MM.1S (cell line): ENCODE measurements at regions not wholly inside any gene's neighbourhood (a gene's known extent, or its start where the extent isn't known, plus 50 kb on each side); places are given as distances from the start of the nearest gene placed in this dataset.

ENCODE experiments used
- DNase-seq: peaks from one replicate; pipeline ENCODE4 v3.0.0-alpha.2; 2015
- H2AFZ ChIP-seq: fragments of 300-600 bp; sonication (generic); 2 replicates; pipeline ENCODE4 v1.6.0; 2016; ENCODE audit warnings: antibody characterized with exemption, low read length
- H3F3A ChIP-seq: fragments of 300-600 bp; sonication (generic); 2 replicates; pipeline ENCODE4 v1.6.1; 2016; ENCODE audit warnings: mild to moderate bottlenecking, antibody characterized with exemption, low read length, moderate library complexity, mixed read lengths; ENCODE audit not compliant: insufficient read depth
- H3K27ac ChIP-seq: fragments of 300-600 bp; sonication (generic); 2 replicates; pipeline ENCODE4 v1.5.1; 2016; ENCODE audit warnings: mild to moderate bottlenecking, low read length
- H3K27me3 ChIP-seq: fragments of 300-600 bp; sonication (generic); replicated peaks from 2 replicates; pipeline ENCODE4 v1.6.0; 2016; ENCODE audit warnings: low read length; ENCODE audit not compliant: insufficient read depth
- H3K36me3 ChIP-seq: fragments of 300-600 bp; sonication (generic); replicated peaks from 2 replicates; pipeline ENCODE4 v1.6.1; 2016; ENCODE audit warnings: mild to moderate bottlenecking, low read length, mixed read lengths; ENCODE audit not compliant: insufficient read depth
- H3K4me1 ChIP-seq: fragments of 300-600 bp; sonication (generic); 2 replicates; pipeline ENCODE4 v1.6.1; 2016; ENCODE audit warnings: low read length, mixed read lengths
- H3K4me2 ChIP-seq: fragments of 300-600 bp; sonication (generic); 2 replicates; pipeline ENCODE4 v1.6.0; 2016; ENCODE audit warnings: low read depth, low read length
- H3K4me3 ChIP-seq: fragments of 300-600 bp; sonication (generic); 2 replicates; pipeline ENCODE4 v1.5.1; 2016; ENCODE audit warnings: low read length, mixed read lengths
- H3K79me2 ChIP-seq: fragments of 300-600 bp; sonication (generic); 2 replicates; pipeline ENCODE4 v1.6.1; 2016; ENCODE audit warnings: mixed run types, low read length, mixed read lengths
- H3K9ac ChIP-seq: fragments of 300-600 bp; sonication (generic); 2 replicates; pipeline ENCODE4 v1.6.1; 2016; ENCODE audit warnings: low read length, mixed read lengths
- H3K9me2 ChIP-seq: fragments of 300-600 bp; sonication (generic); replicated peaks from 2 replicates; pipeline ENCODE4 v1.6.1; 2016; ENCODE audit warnings: mild to moderate bottlenecking, low read length, mixed read lengths; ENCODE audit not compliant: insufficient read depth
- H3K9me3 ChIP-seq: fragments of 300-600 bp; sonication (generic); replicated peaks from 2 replicates; pipeline ENCODE4 v1.6.1; 2016; ENCODE audit warnings: mild to moderate bottlenecking, low read length, mixed read lengths; ENCODE audit not compliant: insufficient read depth
- H4K20me1 ChIP-seq: fragments of 300-600 bp; sonication (generic); 2 replicates; pipeline ENCODE4 v1.6.1; 2016; ENCODE audit warnings: mild to moderate bottlenecking, low read length, moderate library complexity, mixed read lengths; ENCODE audit not compliant: insufficient read depth
- CTCF ChIP-seq: fragments of 300-600 bp; sonication (generic); IDR thresholded peaks from 2 replicates; pipeline ENCODE4 v1.5.1; 2016; ENCODE audit warnings: antibody characterized with exemption, low read length, mixed read lengths
- EZH2 ChIP-seq: fragments of 300-600 bp; sonication (generic); optimal IDR thresholded peaks from 2 replicates; pipeline ENCODE3; 2017; ENCODE audit warnings: low read depth, mild to moderate bottlenecking, antibody characterized with exemption, low read length, mixed read lengths
- EZH2phosphoT487 ChIP-seq: fragments of 300-600 bp; sonication (generic); IDR thresholded peaks from 2 replicates; pipeline ENCODE4 v1.6.1; 2018; ENCODE audit warnings: antibody characterized with exemption, low read length

- no peak for TF ChIP-seq EZH2phosphoT487
- TF ChIP-seq CTCF: no peak
- no peak for TF ChIP-seq EZH2
Observed at GRCh38 chr21:17432732-17433057, 80.1 kb upstream of the CXADR start.

GRCh38 chr21:17433730-17434129 is 79.1 kb upstream of the CXADR start:
- no peaks in the 10 kb centered on the region for H3K4me1 ChIP-seq
- H3K9me3 ChIP-seq: no peaks in the 10 kb centered on the region
- no peak for DNase-seq
- no peak overlapping the region for H3K4me3 ChIP-seq
- no peak overlapping the region for H2AFZ ChIP-seq
- no peaks in the 10 kb centered on the region for H4K20me1 ChIP-seq
- H3K4me2 ChIP-seq: no peak overlapping the region
- H3K79me2 ChIP-seq: no peaks in the 10 kb centered on the region
- H3K36me3 ChIP-seq: no peaks in the 10 kb centered on the region
- H3K27me3 ChIP-seq: no peaks in the 10 kb centered on the region
- no peaks in the 10 kb centered on the region for H3K9me2 ChIP-seq
- TF ChIP-seq EZH2phosphoT487 (no peak), CTCF (no peak), EZH2 (no peak)
- H3K9ac ChIP-seq: no peak overlapping the region
- H3K27ac ChIP-seq: no peak overlapping the region
- no peaks in the 10 kb centered on the region for H3F3A ChIP-seq

More at GRCh38 chr21:17432732-17433057, 80.1 kb upstream of the CXADR start:
- Histone ChIP-seq H2AFZ (no peak overlapping the region), H3K4me3 (no peak overlapping the region), H3K9me3 (no peaks in the 10 kb centered on the region), H3K4me2 (no peak overlapping the region), H3K4me1 (no peaks in the 10 kb centered on the region), H3K36me3 (no peaks in the 10 kb centered on the region), H3K9ac (no peak overlapping the region), H3F3A (no peaks in the 10 kb centered on the region), H3K79me2 (no peaks in the 10 kb centered on the region), H3K27ac (no peak overlapping the region), H3K27me3 (no peaks in the 10 kb centered on the region), H3K9me2 (no peaks in the 10 kb centered on the region), H4K20me1 (no peaks in the 10 kb centered on the region)
- no peak for DNase-seq

- H3K27ac ChIP-seq: no peak overlapping the region
- H2AFZ ChIP-seq: no peak overlapping the region
Observed at GRCh38 chr21:17435565-17436543, 77.0 kb upstream of the CXADR start.

More at GRCh38 chr21:17435565-17436543, 77.0 kb upstream of the CXADR start:
- H4K20me1 ChIP-seq: no peaks in the 10 kb centered on the region
- DNase-seq: no peak
- H3K27me3 ChIP-seq: no peaks in the 10 kb centered on the region
- H3K9ac ChIP-seq: no peak overlapping the region
- H3K9me3 ChIP-seq: no peaks in the 10 kb centered on the region
- H3K79me2 ChIP-seq: no peaks in the 10 kb centered on the region
- H3K9me2 ChIP-seq: no peaks in the 10 kb centered on the region
- H3K4me3 ChIP-seq: no peak overlapping the region
- H3K4me2 ChIP-seq: no peak overlapping the region
- TF ChIP-seq EZH2 (no peak), EZH2phosphoT487 (no peak), CTCF (no peak)
- H3K36me3 ChIP-seq: no peaks in the 10 kb centered on the region
- no peaks in the 10 kb centered on the region for H3K4me1 ChIP-seq
- no peaks in the 10 kb centered on the region for H3F3A ChIP-seq
